ENCODE measurements at regions not wholly inside any gene's neighbourhood (a gene's known extent, or its start where the extent isn't known, plus 50 kb on each side); places are given as distances from the start of the nearest gene placed in this dataset.

DNA sequence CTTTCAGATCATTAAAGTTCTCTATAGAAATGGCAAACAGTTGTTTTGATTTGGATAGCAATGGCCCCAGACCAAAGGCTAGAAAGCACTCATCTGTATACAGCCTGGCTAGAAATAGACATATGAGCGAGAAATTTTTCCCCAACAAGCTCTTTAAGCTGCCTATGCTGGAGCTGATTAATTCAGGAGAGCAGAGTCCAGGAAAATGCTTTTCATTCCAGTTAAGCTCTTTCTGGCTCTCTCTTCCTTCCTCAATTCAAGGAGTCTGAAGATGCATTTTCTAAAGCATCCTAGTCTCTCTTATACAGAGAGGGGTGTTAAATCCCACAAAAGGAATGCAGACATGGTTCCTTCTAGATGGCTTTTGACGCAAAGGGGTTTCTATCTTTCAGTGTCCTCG lies 141.7 kb upstream of the RAI2 start:
- Histone ChIP-seq H3K79me2 (ENCODE audit: insufficient read depth, low read length) (no peaks in the 10 kb centered on the region), H2AFZ (ENCODE audit: low read depth, low read length, severe bottlenecking) (no peak overlapping the region), H3K4me3 (ENCODE audit: insufficient read depth, low read length, poor library complexity, severe bottlenecking) (no peak overlapping the region), H3K4me2 (ENCODE audit: low read depth, low read length, poor library complexity, severe bottlenecking) (no peak overlapping the region), H3K27ac (ENCODE audit: low read depth, low read length) (no peak overlapping the region), H3K9me3 (ENCODE audit: insufficient read depth, low read length) (no peaks in the 10 kb centered on the region), H3K9ac (ENCODE audit: low read length) (no peak overlapping the region), H3K9me2 (replicated peaks; ENCODE audit: insufficient read depth, low read length) (no peaks in the 10 kb centered on the region), H4K20me1 (ENCODE audit: low read depth, low read length) (no peaks in the 10 kb centered on the region), H3F3A (ENCODE audit: insufficient read depth) (no peaks in the 10 kb centered on the region), H3K27me3 (ENCODE audit: low read length) (no peaks in the 10 kb centered on the region), H3K36me3 (ENCODE audit: low read length) (no peaks in the 10 kb centered on the region)
- TF ChIP-seq, protein P1, sequence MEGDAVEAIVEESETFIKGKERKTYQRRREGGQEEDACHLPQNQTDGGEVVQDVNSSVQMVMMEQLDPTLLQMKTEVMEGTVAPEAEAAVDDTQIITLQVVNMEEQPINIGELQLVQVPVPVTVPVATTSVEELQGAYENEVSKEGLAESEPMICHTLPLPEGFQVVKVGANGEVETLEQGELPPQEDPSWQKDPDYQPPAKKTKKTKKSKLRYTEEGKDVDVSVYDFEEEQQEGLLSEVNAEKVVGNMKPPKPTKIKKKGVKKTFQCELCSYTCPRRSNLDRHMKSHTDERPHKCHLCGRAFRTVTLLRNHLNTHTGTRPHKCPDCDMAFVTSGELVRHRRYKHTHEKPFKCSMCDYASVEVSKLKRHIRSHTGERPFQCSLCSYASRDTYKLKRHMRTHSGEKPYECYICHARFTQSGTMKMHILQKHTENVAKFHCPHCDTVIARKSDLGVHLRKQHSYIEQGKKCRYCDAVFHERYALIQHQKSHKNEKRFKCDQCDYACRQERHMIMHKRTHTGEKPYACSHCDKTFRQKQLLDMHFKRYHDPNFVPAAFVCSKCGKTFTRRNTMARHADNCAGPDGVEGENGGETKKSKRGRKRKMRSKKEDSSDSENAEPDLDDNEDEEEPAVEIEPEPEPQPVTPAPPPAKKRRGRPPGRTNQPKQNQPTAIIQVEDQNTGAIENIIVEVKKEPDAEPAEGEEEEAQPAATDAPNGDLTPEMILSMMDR (IDR thresholded peaks at IDR 0.05; ENCODE audit: insufficient read depth, low read length, poor library complexity, severe bottlenecking) = no peak
- no peak for TF ChIP-seq EZH2phosphoT487 (conservative IDR thresholded peaks at IDR 0.05; ENCODE audit: low read length)

DNA sequence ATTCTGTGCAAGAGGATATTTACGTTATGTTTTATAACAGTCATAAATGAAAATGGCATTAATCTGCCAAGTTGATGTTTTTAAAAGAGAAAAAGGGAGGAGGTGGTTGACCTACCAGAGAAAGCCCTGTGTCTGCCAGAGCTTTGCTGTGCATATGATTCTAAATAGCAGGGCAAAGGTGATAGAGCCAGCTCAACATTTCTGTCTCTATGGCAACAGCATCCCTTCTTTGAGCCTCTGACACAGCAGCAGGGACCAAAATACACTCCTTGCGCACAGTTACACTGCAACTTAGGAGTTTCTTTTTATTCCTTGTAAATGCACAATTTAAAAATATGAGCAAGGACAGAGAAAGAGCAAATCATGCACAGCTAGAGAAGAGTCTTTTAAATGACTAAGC lies 133.3 kb upstream of the RAI2 start:
- Histone ChIP-seq H3K4me3 (ENCODE audit: insufficient read depth, low read length, poor library complexity, severe bottlenecking) (no peak overlapping the region), H3K9ac (ENCODE audit: low read length) (no peak overlapping the region), H3K27me3 (ENCODE audit: low read length) (no peaks in the 10 kb centered on the region), H3K36me3 (ENCODE audit: low read length) (no peaks in the 10 kb centered on the region), H3K9me2 (replicated peaks; ENCODE audit: insufficient read depth, low read length) (no peaks in the 10 kb centered on the region), H2AFZ (ENCODE audit: low read depth, low read length, severe bottlenecking) (no peak overlapping the region), H4K20me1 (ENCODE audit: low read depth, low read length) (no peaks in the 10 kb centered on the region), H3F3A (ENCODE audit: insufficient read depth) (no peaks in the 10 kb centered on the region), H3K79me2 (ENCODE audit: insufficient read depth, low read length) (no peaks in the 10 kb centered on the region), H3K9me3 (ENCODE audit: insufficient read depth, low read length) (no peaks in the 10 kb centered on the region), H3K27ac (ENCODE audit: low read depth, low read length) (no peak overlapping the region), H3K4me2 (ENCODE audit: low read depth, low read length, poor library complexity, severe bottlenecking) (no peak overlapping the region)
- no peak for TF ChIP-seq EZH2phosphoT487 (conservative IDR thresholded peaks at IDR 0.05; ENCODE audit: low read length)
- TF ChIP-seq, protein P1 (IDR thresholded peaks at IDR 0.05; ENCODE audit: insufficient read depth, low read length, poor library complexity, severe bottlenecking) = no peak

GRCh38 chrX:17993062-17993461 lies 132.0 kb upstream of the RAI2 start:
- Histone ChIP-seq H3K27ac (ENCODE audit: low read depth, low read length) (no peak overlapping the region), H3K79me2 (ENCODE audit: insufficient read depth, low read length) (no peaks in the 10 kb centered on the region), H3K9ac (ENCODE audit: low read length) (no peak overlapping the region), H2AFZ (ENCODE audit: low read depth, low read length, severe bottlenecking) (no peak overlapping the region), H3K9me2 (replicated peaks; ENCODE audit: insufficient read depth, low read length) (no peaks in the 10 kb centered on the region), H3K36me3 (ENCODE audit: low read length) (no peaks in the 10 kb centered on the region), H3K4me2 (ENCODE audit: low read depth, low read length, poor library complexity, severe bottlenecking) (no peak overlapping the region), H3K4me3 (ENCODE audit: insufficient read depth, low read length, poor library complexity, severe bottlenecking) (no peak overlapping the region), H3F3A (ENCODE audit: insufficient read depth) (no peaks in the 10 kb centered on the region), H3K27me3 (ENCODE audit: low read length) (no peaks in the 10 kb centered on the region), H3K9me3 (ENCODE audit: insufficient read depth, low read length) (no peaks in the 10 kb centered on the region), H4K20me1 (ENCODE audit: low read depth, low read length) (no peaks in the 10 kb centered on the region)
- TF ChIP-seq EZH2phosphoT487 (conservative IDR thresholded peaks at IDR 0.05; ENCODE audit: low read length) = no peak
- TF ChIP-seq, protein P1 (IDR thresholded peaks at IDR 0.05; ENCODE audit: insufficient read depth, low read length, poor library complexity, severe bottlenecking) = no peak

Measured in SU-DHL-6 (cell line).